HCT116 (cell line): ENCODE measurements at regions not wholly inside any gene's neighbourhood (a gene's known extent, or its start where the extent isn't known, plus 50 kb on each side); places are given as distances from the start of the nearest gene placed in this dataset.

Experiments
- ATAC-seq: fragments of 200-7000 bp; cut with Tn5 transposase; 2 replicates; pipeline ENCODE4 v1.9.1; 2020; ENCODE audit warnings: mild to moderate bottlenecking, moderate library complexity
- BruUV-seq: library from RNA; stranded (reverse); fragments of 400-500 nt; replicated peaks from 2 replicates; lab custom pipeline; 2021; lab: Mats Ljungman, UMichigan
- CTCF ChIA-PET: fragments of 300-600 bp; sonication (Branson Sonifier 250); formaldehyde crosslinking; loops from one replicate; lab custom pipeline; 2021; ENCODE audit warnings: antibody characterized with exemption; lab: Charles Lee
- POLR2A ChIA-PET: fragments of 300-600, 350-600 bp; sonication (Branson Sonifier 250); formaldehyde crosslinking; loops from one replicate; lab custom pipeline; 2021; ENCODE audit warnings: antibody characterized with exemption; lab: Charles Lee
- RAD21 ChIA-PET, 2 experiments: fragments of 300-600 bp; sonication (Branson Sonifier 250); formaldehyde crosslinking; loops; one replicate each; lab custom pipeline; 2023; ENCODE audit warnings: low total read pairs in 2 of 2; ENCODE audit not compliant: uncharacterized antibody in 2 of 2, unreplicated experiment in 2 of 2, low non-redundant PET in 1 of 2; lab: Charles Lee
- DNase-seq: peaks from one replicate; pipeline ENCODE4 v3.0.0-alpha.2; 2010; ENCODE audit warnings: low read depth, low spot score
- H2AFZ ChIP-seq: fragments of 200-600 bp; shearing (Covaris generic), sonication (generic); 2 replicates; pipeline ENCODE4 v1.6.1; 2017; ENCODE audit warnings: low read depth, mixed run types, mixed read lengths, antibody characterized with exemption, low read length; ENCODE audit not compliant: poor library complexity, severe bottlenecking
- H3K27ac ChIP-seq: 2 replicates; pipeline ENCODE4 v1.5.1; 2012; ENCODE audit warnings: low read depth, low read length
- H3K27me3 ChIP-seq: fragments of 200-600 bp; sonication (generic); 2 replicates; pipeline ENCODE4 v1.6.1; 2016; ENCODE audit warnings: mixed run types, low read length, mixed read lengths; ENCODE audit not compliant: insufficient read depth
- H3K36me3 ChIP-seq, 2 experiments: fragments of 200-500 bp in 1 of 2; fragments of 200-600 bp in 1 of 2; sonication (Bioruptor generic) in 1 of 2; sonication (generic) in 1 of 2; 2 replicates each; pipeline versions ENCODE4 v1.5.1 to v1.6.1; 2014 to 2016; ENCODE audit warnings: low read length in 2 of 2, inconsistent platforms in 1 of 2, mixed read lengths in 1 of 2, mixed run types in 1 of 2; ENCODE audit not compliant: insufficient read depth in 2 of 2, control insufficient read depth in 1 of 2
- H3K4me1 ChIP-seq, 2 experiments: fragments of 200-600 bp in 1 of 2; sonication (generic) in 1 of 2; 2 replicates each; pipeline versions ENCODE4 v1.5.1 to v1.6.1; 2012 to 2017; ENCODE audit warnings: low read length in 2 of 2, inconsistent platforms in 1 of 2, mild to moderate bottlenecking in 1 of 2, mixed read lengths in 1 of 2, mixed run types in 1 of 2, moderate library complexity in 1 of 2; ENCODE audit not compliant: insufficient read depth in 2 of 2, control insufficient read depth in 1 of 2
- H3K4me2 ChIP-seq: fragments of 200-600 bp; sonication (generic); 2 replicates; pipeline ENCODE4 v1.6.1; 2017; ENCODE audit warnings: mixed run types, low read length, mixed read lengths
- H3K4me3 ChIP-seq, 2 experiments: fragments of 200-600 bp in 1 of 2; sonication (generic) in 1 of 2; replicated peaks in 1 of 2; 2 replicates each; pipeline ENCODE4 v1.5.1; 2011 to 2016; ENCODE audit warnings: low read length in 2 of 2, control low read depth in 1 of 2, low read depth in 1 of 2, mild to moderate bottlenecking in 1 of 2, mixed read lengths in 1 of 2, mixed run types in 1 of 2
- H3K79me2 ChIP-seq: fragments of 200-600 bp; sonication (generic); 2 replicates; pipeline ENCODE4 v1.6.1; 2017; ENCODE audit warnings: mild to moderate bottlenecking, mixed run types, low read length, moderate library complexity, mixed read lengths; ENCODE audit not compliant: insufficient read depth
- H3K9ac ChIP-seq: fragments of 200-600 bp; sonication (generic); 2 replicates; pipeline ENCODE4 v1.6.1; 2016; ENCODE audit warnings: low read length, mixed read lengths
- H3K9me2 ChIP-seq: fragments of 200-600 bp; sonication (generic), shearing (Covaris generic); 2 replicates; pipeline ENCODE4 v1.6.1; 2017; ENCODE audit warnings: mixed run types, mild to moderate bottlenecking, moderate library complexity; ENCODE audit not compliant: insufficient read depth
- H3K9me3 ChIP-seq, 2 experiments: fragments of 200-500 bp in 1 of 2; fragments of 200-600 bp in 1 of 2; sonication (Bioruptor generic) in 1 of 2; sonication (generic) in 1 of 2; 2 replicates each; pipeline ENCODE4 v1.6.1; 2014 to 2017; ENCODE audit warnings: low read length in 2 of 2, mixed read lengths in 2 of 2, inconsistent platforms in 1 of 2, low read depth in 1 of 2, mild to moderate bottlenecking in 1 of 2, mixed run types in 1 of 2, moderate library complexity in 1 of 2; ENCODE audit not compliant: control insufficient read depth in 1 of 2, insufficient read depth in 1 of 2
- H4K20me1 ChIP-seq: fragments of 200-600 bp; sonication (generic), shearing (Covaris generic); 2 replicates; pipeline ENCODE4 v1.6.1; 2017; ENCODE audit warnings: mixed run types, mild to moderate bottlenecking, moderate library complexity; ENCODE audit not compliant: insufficient read depth
- CBX3 ChIP-seq: IDR thresholded peaks from 2 replicates; pipeline ENCODE4 v1.6.1; 2012; ENCODE audit warnings: low read depth
- CEBPB ChIP-seq: IDR thresholded peaks from 2 replicates; pipeline ENCODE4 v1.6.1; 2012; ENCODE audit warnings: low read depth
- EGR1 ChIP-seq: IDR thresholded peaks from 2 replicates; pipeline ENCODE4 v1.6.1; 2012; ENCODE audit warnings: low read depth
- ELF1 ChIP-seq: IDR thresholded peaks from 2 replicates; pipeline ENCODE4 v1.6.1; 2012; ENCODE audit warnings: low read depth, borderline replicate concordance
- EZH2 ChIP-seq: fragments of 200-600 bp; sonication (generic); IDR thresholded peaks from 2 replicates; pipeline ENCODE4 v1.6.1; 2017; ENCODE audit warnings: antibody characterized with exemption, mixed run types
- EZH2phosphoT487 ChIP-seq: fragments of 200-600 bp; IDR thresholded peaks from 2 replicates; pipeline ENCODE4 v1.6.1; 2018; ENCODE audit warnings: antibody characterized with exemption, borderline replicate concordance
- FOSL1 ChIP-seq: IDR thresholded peaks from 2 replicates; pipeline ENCODE4 v1.6.1; 2012; ENCODE audit warnings: low read depth
- JUND ChIP-seq: IDR thresholded peaks from 2 replicates; pipeline ENCODE4 v1.6.1; 2012
- POLR2A ChIP-seq: IDR thresholded peaks from 2 replicates; pipeline ENCODE4 v1.7.0; 2011; ENCODE audit warnings: borderline replicate concordance; ENCODE audit not compliant: insufficient read depth, insufficient read length; ENCODE audit errors: extremely low read depth
- POLR2AphosphoS5 ChIP-seq: IDR thresholded peaks from 2 replicates; pipeline ENCODE4 v1.6.1; 2011; ENCODE audit warnings: mild to moderate bottlenecking, low read depth, low read length, moderate library complexity
- RAD21 ChIP-seq: IDR thresholded peaks from 2 replicates; pipeline ENCODE4 v1.6.1; 2012; ENCODE audit warnings: low read depth, mild to moderate bottlenecking
- SIN3A ChIP-seq: IDR thresholded peaks from 2 replicates; pipeline ENCODE4 v1.6.1; 2012; ENCODE audit warnings: low read depth
- SP1 ChIP-seq: IDR thresholded peaks from 2 replicates; pipeline ENCODE4 v1.6.1; 2012; ENCODE audit warnings: low read depth
- TCF7L2 ChIP-seq: IDR thresholded peaks from 2 replicates; pipeline ENCODE4 v1.7.0; 2011; ENCODE audit warnings: borderline replicate concordance, inconsistent platforms; ENCODE audit not compliant: insufficient read depth, insufficient read length; ENCODE audit errors: extremely low read depth
- YY1 ChIP-seq: IDR thresholded peaks from 2 replicates; pipeline ENCODE4 v1.6.1; 2011; ENCODE audit warnings: low read length, low read depth, moderate library complexity, mild to moderate bottlenecking; ENCODE audit not compliant: insufficient replicate concordance; ENCODE audit errors: extremely low read depth
- ZFX ChIP-seq: fragments of 450-650 bp; IDR thresholded peaks from 2 replicates; pipeline ENCODE4 v1.6.1; 2017
- ZNF274 ChIP-seq: fragments of 200-500 bp; sonication (Bioruptor generic); IDR thresholded peaks from 2 replicates; pipeline ENCODE4 v1.6.1; 2014; ENCODE audit warnings: mild to moderate bottlenecking, low read depth, low read length, inconsistent platforms
- intact Hi-C: fragments of 100-400 bp; cut with micrococcal nuclease; formaldehyde crosslinking; loops from 2 replicates; pipeline ENCODE4 v1.10.0; 2022
- TF ChIP-seq, protein P1 (sequence below): IDR thresholded peaks from 2 replicates; pipeline ENCODE4 v1.6.1; 2011; ENCODE audit warnings: mild to moderate bottlenecking, low read length, moderate library complexity; ENCODE audit not compliant: insufficient replicate concordance; ENCODE audit errors: extremely low read depth
- TF ChIP-seq, protein P2 (sequence below), 3 experiments: fragments of 200-600 bp in 1 of 3; sonication (generic) in 1 of 3; IDR thresholded peaks in 2 of 3; conservative IDR thresholded peaks in 1 of 3; 2 replicates each; pipeline ENCODE4 v1.5.1; 2012 to 2017; ENCODE audit warnings: low read depth in 2 of 3, low read length in 2 of 3, antibody characterized with exemption in 1 of 3, borderline replicate concordance in 1 of 3, control low read depth in 1 of 3, mild to moderate bottlenecking in 1 of 3, mixed read lengths in 1 of 3, mixed run types in 1 of 3, moderate library complexity in 1 of 3; ENCODE audit not compliant: insufficient read depth in 1 of 3
- TF ChIP-seq, protein P3 (sequence below): IDR thresholded peaks from 2 replicates; pipeline ENCODE4 v1.6.1; 2012

DNA sequence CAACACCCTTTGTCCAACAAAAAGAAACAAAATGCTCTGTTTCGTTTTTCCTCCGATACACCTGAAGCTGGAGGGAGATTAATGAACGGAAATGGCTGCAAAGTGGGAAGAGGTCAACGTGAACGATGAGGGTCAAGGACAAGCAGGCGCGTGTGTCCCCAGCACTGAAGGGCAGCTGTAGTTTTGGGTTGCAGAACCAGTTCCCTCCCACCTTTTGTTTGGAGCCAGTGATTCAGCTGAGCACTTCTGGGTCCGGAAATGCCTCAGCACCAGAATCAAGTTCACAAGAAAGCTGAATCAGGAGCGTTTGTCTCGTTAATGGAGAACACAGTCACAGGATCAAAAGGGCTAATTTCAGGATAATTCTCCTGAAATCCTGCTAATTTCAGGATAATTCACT is 51.1 kb upstream of the PWP1 start:
- ChIA-PET CTCF (no interaction called here), RAD21 (no interaction called here), POLR2A (no interaction called here)
- Histone ChIP-seq H3K9me2 (no peaks in the 10 kb centered on the region), H3K27me3 (no peaks in the 10 kb centered on the region), H3K36me3 (no peaks in the 10 kb centered on the region), H4K20me1 (no peaks in the 10 kb centered on the region), H3K9ac (no peak overlapping the region), H3K4me1 (peaks cover 11 to 17% of the 10 kb centered on the region in 2 experiments), H3K27ac (no peak overlapping the region), H3K4me3 (no peak overlapping the region), H2AFZ (no peak overlapping the region), H3K4me2 (no peak overlapping the region), H3K79me2 (no peaks in the 10 kb centered on the region), H3K9me3 (no peaks in the 10 kb centered on the region)
- BruUV-seq: no TSS peak
- intact Hi-C loops: no loop called here
- no peak for TF ChIP-seq SIN3A
- TF ChIP-seq CEBPB: no peak
- TF ChIP-seq POLR2AphosphoS5: no peak
- no peak for TF ChIP-seq RAD21
- no peak for TF ChIP-seq ELF1
- TF ChIP-seq YY1: no peak
- no peak for ATAC-seq
- no peak for DNase-seq

DNA sequence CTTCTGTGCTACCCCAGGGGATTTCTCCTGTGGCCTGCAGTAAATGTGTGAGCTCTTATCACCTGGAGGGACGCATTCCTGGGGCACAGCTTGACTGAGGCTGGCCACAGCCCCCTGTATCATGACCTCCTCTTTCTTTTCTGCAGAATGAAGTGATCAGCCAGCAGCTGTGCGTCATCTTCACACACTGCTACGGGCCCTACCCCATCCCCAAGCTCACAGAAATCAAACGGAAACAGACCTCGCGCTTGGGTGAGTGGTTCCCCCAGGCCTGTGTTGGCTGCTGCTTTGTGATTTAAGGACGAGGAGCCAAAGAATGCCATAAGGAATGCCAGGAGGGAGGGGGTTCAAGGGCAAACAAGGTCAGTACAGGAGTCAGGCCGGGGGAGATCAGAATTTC is 50.5 kb upstream of the PWP1 start:
- Histone ChIP-seq H3K9me2 (no peaks in the 10 kb centered on the region), H3K36me3 (no peaks in the 10 kb centered on the region), H4K20me1 (no peaks in the 10 kb centered on the region), H3K27me3 (no peaks in the 10 kb centered on the region), H3K27ac (no peak overlapping the region), H3K9ac (no peak overlapping the region), H3K4me2 (no peak overlapping the region), H3K4me1 (peaks cover 11 to 17% of the 10 kb centered on the region in 2 experiments), H3K79me2 (no peaks in the 10 kb centered on the region), H3K4me3 (no peak overlapping the region), H2AFZ (no peak overlapping the region), H3K9me3 (no peaks in the 10 kb centered on the region)
- no TSS peak for BruUV-seq
- ATAC-seq (no peak), DNase-seq (no peak)
- CTCF ChIA-PET: no interaction called here
- RAD21 ChIA-PET: no interaction called here
- POLR2A ChIA-PET: no interaction called here
- intact Hi-C loops: no loop called here
- TF ChIP-seq JUND (no peak), YY1 (no peak), FOSL1 (no peak), CBX3 (no peak), SP1 (no peak), ZNF274 (no peak), ZFX (no peak), EZH2phosphoT487 (no peak), POLR2A (no peak), EGR1 (no peak), ELF1 (no peak), POLR2AphosphoS5 (no peak), EZH2 (no peak), SIN3A (no peak), TCF7L2 (no peak)
- TF ChIP-seq, protein P1, sequence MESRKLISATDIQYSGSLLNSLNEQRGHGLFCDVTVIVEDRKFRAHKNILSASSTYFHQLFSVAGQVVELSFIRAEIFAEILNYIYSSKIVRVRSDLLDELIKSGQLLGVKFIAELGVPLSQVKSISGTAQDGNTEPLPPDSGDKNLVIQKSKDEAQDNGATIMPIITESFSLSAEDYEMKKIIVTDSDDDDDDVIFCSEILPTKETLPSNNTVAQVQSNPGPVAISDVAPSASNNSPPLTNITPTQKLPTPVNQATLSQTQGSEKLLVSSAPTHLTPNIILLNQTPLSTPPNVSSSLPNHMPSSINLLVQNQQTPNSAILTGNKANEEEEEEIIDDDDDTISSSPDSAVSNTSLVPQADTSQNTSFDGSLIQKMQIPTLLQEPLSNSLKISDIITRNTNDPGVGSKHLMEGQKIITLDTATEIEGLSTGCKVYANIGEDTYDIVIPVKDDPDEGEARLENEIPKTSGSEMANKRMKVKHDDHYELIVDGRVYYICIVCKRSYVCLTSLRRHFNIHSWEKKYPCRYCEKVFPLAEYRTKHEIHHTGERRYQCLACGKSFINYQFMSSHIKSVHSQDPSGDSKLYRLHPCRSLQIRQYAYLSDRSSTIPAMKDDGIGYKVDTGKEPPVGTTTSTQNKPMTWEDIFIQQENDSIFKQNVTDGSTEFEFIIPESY: no peak
- TF ChIP-seq, protein P2, sequence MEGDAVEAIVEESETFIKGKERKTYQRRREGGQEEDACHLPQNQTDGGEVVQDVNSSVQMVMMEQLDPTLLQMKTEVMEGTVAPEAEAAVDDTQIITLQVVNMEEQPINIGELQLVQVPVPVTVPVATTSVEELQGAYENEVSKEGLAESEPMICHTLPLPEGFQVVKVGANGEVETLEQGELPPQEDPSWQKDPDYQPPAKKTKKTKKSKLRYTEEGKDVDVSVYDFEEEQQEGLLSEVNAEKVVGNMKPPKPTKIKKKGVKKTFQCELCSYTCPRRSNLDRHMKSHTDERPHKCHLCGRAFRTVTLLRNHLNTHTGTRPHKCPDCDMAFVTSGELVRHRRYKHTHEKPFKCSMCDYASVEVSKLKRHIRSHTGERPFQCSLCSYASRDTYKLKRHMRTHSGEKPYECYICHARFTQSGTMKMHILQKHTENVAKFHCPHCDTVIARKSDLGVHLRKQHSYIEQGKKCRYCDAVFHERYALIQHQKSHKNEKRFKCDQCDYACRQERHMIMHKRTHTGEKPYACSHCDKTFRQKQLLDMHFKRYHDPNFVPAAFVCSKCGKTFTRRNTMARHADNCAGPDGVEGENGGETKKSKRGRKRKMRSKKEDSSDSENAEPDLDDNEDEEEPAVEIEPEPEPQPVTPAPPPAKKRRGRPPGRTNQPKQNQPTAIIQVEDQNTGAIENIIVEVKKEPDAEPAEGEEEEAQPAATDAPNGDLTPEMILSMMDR (IDR thresholded peaks at IDR 0.05 in 2 of 3, conservative IDR thresholded peaks at IDR 0.05 in 1 of 3; ENCODE audit: borderline replicate concordance in 1 of 3, insufficient read depth in 1 of 3, low read depth in 2 of 3, low read length in 2 of 3): no peak
- TF ChIP-seq, protein P3, sequence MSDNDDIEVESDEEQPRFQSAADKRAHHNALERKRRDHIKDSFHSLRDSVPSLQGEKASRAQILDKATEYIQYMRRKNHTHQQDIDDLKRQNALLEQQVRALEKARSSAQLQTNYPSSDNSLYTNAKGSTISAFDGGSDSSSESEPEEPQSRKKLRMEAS: no peak
